HCT116 (cell line): ENCODE measurements at regions not wholly inside any gene's neighbourhood (a gene's known extent, or its start where the extent isn't known, plus 50 kb on each side); places are given as distances from the start of the nearest gene placed in this dataset.

Source experiments
- ATAC-seq: fragments of 200-7000 bp; cut with Tn5 transposase; 2 replicates; pipeline ENCODE4 v1.9.1; 2020; ENCODE audit warnings: mild to moderate bottlenecking, moderate library complexity
- BruUV-seq: library from RNA; stranded (reverse); fragments of 400-500 nt; replicated peaks from 2 replicates; lab custom pipeline; 2021; lab: Mats Ljungman, UMichigan
- CTCF ChIA-PET: fragments of 300-600 bp; sonication (Branson Sonifier 250); formaldehyde crosslinking; loops from one replicate; lab custom pipeline; 2021; ENCODE audit warnings: antibody characterized with exemption; lab: Charles Lee
- POLR2A ChIA-PET: fragments of 300-600, 350-600 bp; sonication (Branson Sonifier 250); formaldehyde crosslinking; loops from one replicate; lab custom pipeline; 2021; ENCODE audit warnings: antibody characterized with exemption; lab: Charles Lee
- RAD21 ChIA-PET, 2 experiments: fragments of 300-600 bp; sonication (Branson Sonifier 250); formaldehyde crosslinking; loops; one replicate each; lab custom pipeline; 2023; ENCODE audit warnings: low total read pairs in 2 of 2; ENCODE audit not compliant: uncharacterized antibody in 2 of 2, unreplicated experiment in 2 of 2, low non-redundant PET in 1 of 2; lab: Charles Lee
- DNase-seq: peaks from one replicate; pipeline ENCODE4 v3.0.0-alpha.2; 2010; ENCODE audit warnings: low read depth, low spot score
- H2AFZ ChIP-seq: fragments of 200-600 bp; shearing (Covaris generic), sonication (generic); 2 replicates; pipeline ENCODE4 v1.6.1; 2017; ENCODE audit warnings: low read depth, mixed run types, mixed read lengths, antibody characterized with exemption, low read length; ENCODE audit not compliant: poor library complexity, severe bottlenecking
- H3K27ac ChIP-seq: 2 replicates; pipeline ENCODE4 v1.5.1; 2012; ENCODE audit warnings: low read depth, low read length
- H3K27me3 ChIP-seq: fragments of 200-600 bp; sonication (generic); 2 replicates; pipeline ENCODE4 v1.6.1; 2016; ENCODE audit warnings: mixed run types, low read length, mixed read lengths; ENCODE audit not compliant: insufficient read depth
- H3K36me3 ChIP-seq, 2 experiments: fragments of 200-500 bp in 1 of 2; fragments of 200-600 bp in 1 of 2; sonication (Bioruptor generic) in 1 of 2; sonication (generic) in 1 of 2; 2 replicates each; pipeline versions ENCODE4 v1.5.1 to v1.6.1; 2014 to 2016; ENCODE audit warnings: low read length in 2 of 2, inconsistent platforms in 1 of 2, mixed read lengths in 1 of 2, mixed run types in 1 of 2; ENCODE audit not compliant: insufficient read depth in 2 of 2, control insufficient read depth in 1 of 2
- H3K4me1 ChIP-seq, 2 experiments: fragments of 200-600 bp in 1 of 2; sonication (generic) in 1 of 2; 2 replicates each; pipeline versions ENCODE4 v1.5.1 to v1.6.1; 2012 to 2017; ENCODE audit warnings: low read length in 2 of 2, inconsistent platforms in 1 of 2, mild to moderate bottlenecking in 1 of 2, mixed read lengths in 1 of 2, mixed run types in 1 of 2, moderate library complexity in 1 of 2; ENCODE audit not compliant: insufficient read depth in 2 of 2, control insufficient read depth in 1 of 2
- H3K4me2 ChIP-seq: fragments of 200-600 bp; sonication (generic); 2 replicates; pipeline ENCODE4 v1.6.1; 2017; ENCODE audit warnings: mixed run types, low read length, mixed read lengths
- H3K4me3 ChIP-seq, 2 experiments: fragments of 200-600 bp in 1 of 2; sonication (generic) in 1 of 2; replicated peaks in 1 of 2; 2 replicates each; pipeline ENCODE4 v1.5.1; 2011 to 2016; ENCODE audit warnings: low read length in 2 of 2, control low read depth in 1 of 2, low read depth in 1 of 2, mild to moderate bottlenecking in 1 of 2, mixed read lengths in 1 of 2, mixed run types in 1 of 2
- H3K79me2 ChIP-seq: fragments of 200-600 bp; sonication (generic); 2 replicates; pipeline ENCODE4 v1.6.1; 2017; ENCODE audit warnings: mild to moderate bottlenecking, mixed run types, low read length, moderate library complexity, mixed read lengths; ENCODE audit not compliant: insufficient read depth
- H3K9ac ChIP-seq: fragments of 200-600 bp; sonication (generic); 2 replicates; pipeline ENCODE4 v1.6.1; 2016; ENCODE audit warnings: low read length, mixed read lengths
- H3K9me2 ChIP-seq: fragments of 200-600 bp; sonication (generic), shearing (Covaris generic); 2 replicates; pipeline ENCODE4 v1.6.1; 2017; ENCODE audit warnings: mixed run types, mild to moderate bottlenecking, moderate library complexity; ENCODE audit not compliant: insufficient read depth
- H3K9me3 ChIP-seq, 2 experiments: fragments of 200-500 bp in 1 of 2; fragments of 200-600 bp in 1 of 2; sonication (Bioruptor generic) in 1 of 2; sonication (generic) in 1 of 2; 2 replicates each; pipeline ENCODE4 v1.6.1; 2014 to 2017; ENCODE audit warnings: low read length in 2 of 2, mixed read lengths in 2 of 2, inconsistent platforms in 1 of 2, low read depth in 1 of 2, mild to moderate bottlenecking in 1 of 2, mixed run types in 1 of 2, moderate library complexity in 1 of 2; ENCODE audit not compliant: control insufficient read depth in 1 of 2, insufficient read depth in 1 of 2
- H4K20me1 ChIP-seq: fragments of 200-600 bp; sonication (generic), shearing (Covaris generic); 2 replicates; pipeline ENCODE4 v1.6.1; 2017; ENCODE audit warnings: mixed run types, mild to moderate bottlenecking, moderate library complexity; ENCODE audit not compliant: insufficient read depth
- ATF3 ChIP-seq: IDR thresholded peaks from 2 replicates; pipeline ENCODE4 v1.6.1; 2012
- CTCF ChIP-seq, 3 experiments: fragments of 200-600 bp in 1 of 3; sonication (generic) in 1 of 3; IDR thresholded peaks in 2 of 3; conservative IDR thresholded peaks in 1 of 3; 2 replicates each; pipeline ENCODE4 v1.5.1; 2012 to 2017; ENCODE audit warnings: low read depth in 2 of 3, low read length in 2 of 3, antibody characterized with exemption in 1 of 3, borderline replicate concordance in 1 of 3, control low read depth in 1 of 3, mild to moderate bottlenecking in 1 of 3, mixed read lengths in 1 of 3, mixed run types in 1 of 3, moderate library complexity in 1 of 3; ENCODE audit not compliant: insufficient read depth in 1 of 3
- EGR1 ChIP-seq: IDR thresholded peaks from 2 replicates; pipeline ENCODE4 v1.6.1; 2012; ENCODE audit warnings: low read depth
- EZH2phosphoT487 ChIP-seq: fragments of 200-600 bp; IDR thresholded peaks from 2 replicates; pipeline ENCODE4 v1.6.1; 2018; ENCODE audit warnings: antibody characterized with exemption, borderline replicate concordance
- FOSL1 ChIP-seq: IDR thresholded peaks from 2 replicates; pipeline ENCODE4 v1.6.1; 2012; ENCODE audit warnings: low read depth
- JUND ChIP-seq: IDR thresholded peaks from 2 replicates; pipeline ENCODE4 v1.6.1; 2012
- RAD21 ChIP-seq: IDR thresholded peaks from 2 replicates; pipeline ENCODE4 v1.6.1; 2012; ENCODE audit warnings: low read depth, mild to moderate bottlenecking
- SRF ChIP-seq: IDR thresholded peaks from 2 replicates; pipeline ENCODE4 v1.6.1; 2012; ENCODE audit warnings: low read depth
- TCF7L2 ChIP-seq: IDR thresholded peaks from 2 replicates; pipeline ENCODE4 v1.7.0; 2011; ENCODE audit warnings: borderline replicate concordance, inconsistent platforms; ENCODE audit not compliant: insufficient read depth, insufficient read length; ENCODE audit errors: extremely low read depth
- ZFX ChIP-seq: fragments of 450-650 bp; IDR thresholded peaks from 2 replicates; pipeline ENCODE4 v1.6.1; 2017
- intact Hi-C: fragments of 100-400 bp; cut with micrococcal nuclease; formaldehyde crosslinking; loops from 2 replicates; pipeline ENCODE4 v1.10.0; 2022
- TF ChIP-seq, protein P1 (sequence below): IDR thresholded peaks from 2 replicates; pipeline ENCODE4 v1.6.1; 2012
- TF ChIP-seq, protein P2 (sequence below): IDR thresholded peaks from 2 replicates; pipeline ENCODE4 v1.6.1; 2011; ENCODE audit warnings: mild to moderate bottlenecking, low read length, moderate library complexity; ENCODE audit not compliant: insufficient replicate concordance; ENCODE audit errors: extremely low read depth
- TF ChIP-seq, protein P3 (sequence below): IDR thresholded peaks from 2 replicates; pipeline ENCODE4 v1.6.1; 2012; ENCODE audit warnings: low read depth

- no peaks in the 10 kb centered on the region for H4K20me1 ChIP-seq
- no peak overlapping the region for H3K4me3 ChIP-seq
- CTCF ChIA-PET = interaction anchor here (1.3 kb wide), 1 partner anchor 55 kb away, joined by 3 read pairs; no protein-coding TSS in a partner anchor
- no peak overlapping the region for H3K4me2 ChIP-seq
- no peaks in the 10 kb centered on the region for H3K79me2 ChIP-seq
- ATAC-seq (no peak), DNase-seq (no peak)
- no peaks in the 10 kb centered on the region for H3K36me3 ChIP-seq
- RAD21 ChIA-PET = no interaction called here
- H3K9me2 ChIP-seq = no peaks in the 10 kb centered on the region
- H3K9me3 ChIP-seq = no peaks in the 10 kb centered on the region
- H3K9ac ChIP-seq = no peak overlapping the region
- BruUV-seq = no TSS peak
- no peak for TF ChIP-seq SRF
- TF ChIP-seq RAD21 = no peak
- H2AFZ ChIP-seq = no peak overlapping the region
- POLR2A ChIA-PET = no interaction called here
- peaks cover 0 to 6% of the 10 kb centered on the region in 2 experiments; a peak in 1 of 4 replicates for H3K4me1 ChIP-seq
- H3K27me3 ChIP-seq = peaks cover 27% of the 10 kb centered on the region; the same call in 1 of the 2 replicates
- intact Hi-C loops = no loop called here
- no peak overlapping the region for H3K27ac ChIP-seq
Measured at GRCh38 chr12:109652977-109653264, 60.7 kb upstream of the FAM222A start.

GRCh38 chr12:109653890-109654289 lies 59.7 kb upstream of the FAM222A start:
- Histone ChIP-seq H3K4me1 (peaks cover 0 to 2% of the 10 kb centered on the region in 2 experiments; a peak in 1 of 4 replicates), H3K9me3 (no peaks in the 10 kb centered on the region), H3K4me3 (no peak overlapping the region), H3K9ac (no peak overlapping the region), H3K27ac (no peak overlapping the region), H3K27me3 (peaks cover 29% of the 10 kb centered on the region), H3K36me3 (no peaks in the 10 kb centered on the region), H3K79me2 (no peaks in the 10 kb centered on the region), H2AFZ (no peak overlapping the region), H4K20me1 (no peaks in the 10 kb centered on the region), H3K4me2 (no peak overlapping the region), H3K9me2 (no peaks in the 10 kb centered on the region)
- no TSS peak for BruUV-seq
- ChIA-PET RAD21 (no interaction called here), CTCF (no interaction called here), POLR2A (no interaction called here)
- ATAC-seq (no peak), DNase-seq (no peak)
- intact Hi-C loops = no loop called here
- TF ChIP-seq TCF7L2 (no peak), EGR1 (no peak), JUND (no peak), ATF3 (no peak), EZH2phosphoT487 (no peak), CTCF (IDR thresholded peaks at IDR 0.05 in 2 of 3, conservative IDR thresholded peaks at IDR 0.05 in 1 of 3; ENCODE audit: borderline replicate concordance in 1 of 3, insufficient read depth in 1 of 3, low read depth in 2 of 3, low read length in 2 of 3) (no peak), FOSL1 (no peak), SRF (no peak), ZFX (no peak)
- TF ChIP-seq, protein P1, sequence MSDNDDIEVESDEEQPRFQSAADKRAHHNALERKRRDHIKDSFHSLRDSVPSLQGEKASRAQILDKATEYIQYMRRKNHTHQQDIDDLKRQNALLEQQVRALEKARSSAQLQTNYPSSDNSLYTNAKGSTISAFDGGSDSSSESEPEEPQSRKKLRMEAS = no peak
- TF ChIP-seq, protein P2, sequence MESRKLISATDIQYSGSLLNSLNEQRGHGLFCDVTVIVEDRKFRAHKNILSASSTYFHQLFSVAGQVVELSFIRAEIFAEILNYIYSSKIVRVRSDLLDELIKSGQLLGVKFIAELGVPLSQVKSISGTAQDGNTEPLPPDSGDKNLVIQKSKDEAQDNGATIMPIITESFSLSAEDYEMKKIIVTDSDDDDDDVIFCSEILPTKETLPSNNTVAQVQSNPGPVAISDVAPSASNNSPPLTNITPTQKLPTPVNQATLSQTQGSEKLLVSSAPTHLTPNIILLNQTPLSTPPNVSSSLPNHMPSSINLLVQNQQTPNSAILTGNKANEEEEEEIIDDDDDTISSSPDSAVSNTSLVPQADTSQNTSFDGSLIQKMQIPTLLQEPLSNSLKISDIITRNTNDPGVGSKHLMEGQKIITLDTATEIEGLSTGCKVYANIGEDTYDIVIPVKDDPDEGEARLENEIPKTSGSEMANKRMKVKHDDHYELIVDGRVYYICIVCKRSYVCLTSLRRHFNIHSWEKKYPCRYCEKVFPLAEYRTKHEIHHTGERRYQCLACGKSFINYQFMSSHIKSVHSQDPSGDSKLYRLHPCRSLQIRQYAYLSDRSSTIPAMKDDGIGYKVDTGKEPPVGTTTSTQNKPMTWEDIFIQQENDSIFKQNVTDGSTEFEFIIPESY = no peak
- TF ChIP-seq, protein P3, sequence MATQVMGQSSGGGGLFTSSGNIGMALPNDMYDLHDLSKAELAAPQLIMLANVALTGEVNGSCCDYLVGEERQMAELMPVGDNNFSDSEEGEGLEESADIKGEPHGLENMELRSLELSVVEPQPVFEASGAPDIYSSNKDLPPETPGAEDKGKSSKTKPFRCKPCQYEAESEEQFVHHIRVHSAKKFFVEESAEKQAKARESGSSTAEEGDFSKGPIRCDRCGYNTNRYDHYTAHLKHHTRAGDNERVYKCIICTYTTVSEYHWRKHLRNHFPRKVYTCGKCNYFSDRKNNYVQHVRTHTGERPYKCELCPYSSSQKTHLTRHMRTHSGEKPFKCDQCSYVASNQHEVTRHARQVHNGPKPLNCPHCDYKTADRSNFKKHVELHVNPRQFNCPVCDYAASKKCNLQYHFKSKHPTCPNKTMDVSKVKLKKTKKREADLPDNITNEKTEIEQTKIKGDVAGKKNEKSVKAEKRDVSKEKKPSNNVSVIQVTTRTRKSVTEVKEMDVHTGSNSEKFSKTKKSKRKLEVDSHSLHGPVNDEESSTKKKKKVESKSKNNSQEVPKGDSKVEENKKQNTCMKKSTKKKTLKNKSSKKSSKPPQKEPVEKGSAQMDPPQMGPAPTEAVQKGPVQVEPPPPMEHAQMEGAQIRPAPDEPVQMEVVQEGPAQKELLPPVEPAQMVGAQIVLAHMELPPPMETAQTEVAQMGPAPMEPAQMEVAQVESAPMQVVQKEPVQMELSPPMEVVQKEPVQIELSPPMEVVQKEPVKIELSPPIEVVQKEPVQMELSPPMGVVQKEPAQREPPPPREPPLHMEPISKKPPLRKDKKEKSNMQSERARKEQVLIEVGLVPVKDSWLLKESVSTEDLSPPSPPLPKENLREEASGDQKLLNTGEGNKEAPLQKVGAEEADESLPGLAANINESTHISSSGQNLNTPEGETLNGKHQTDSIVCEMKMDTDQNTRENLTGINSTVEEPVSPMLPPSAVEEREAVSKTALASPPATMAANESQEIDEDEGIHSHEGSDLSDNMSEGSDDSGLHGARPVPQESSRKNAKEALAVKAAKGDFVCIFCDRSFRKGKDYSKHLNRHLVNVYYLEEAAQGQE = no peak
